Thoracic aorta (tissue), 2 donors: ENCODE measurements at regions not wholly inside any gene's neighbourhood (a gene's known extent, or its start where the extent isn't known, plus 50 kb on each side); places are given as distances from the start of the nearest gene placed in this dataset.

Source experiments
- ATAC-seq: fragments of 150-250 bp; one replicate; pipeline ENCODE4 v1.8.0; 2017; ENCODE audit warnings: low read depth; ENCODE audit not compliant: insufficient number of reproducible peaks, low FRiP score
- DNase-seq: peaks from one replicate; pipeline ENCODE4 v3.0.0-alpha.2; 2020; ENCODE audit warnings: low spot score
- H3K27ac ChIP-seq, 2 donors: fragments of 200-600 bp; sonication (generic); 1 replicate in 1 of 2; 2 replicates in 1 of 2; pipeline ENCODE4 v1.5.1; 2016; ENCODE audit warnings: mild to moderate bottlenecking in 2 of 2, moderate library complexity in 2 of 2
- H3K27me3 ChIP-seq: fragments of 200-600 bp; sonication (generic); replicated peaks from 2 replicates; pipeline ENCODE4 v1.6.0; 2016; ENCODE audit warnings: mild to moderate bottlenecking; ENCODE audit not compliant: insufficient read depth
- H3K36me3 ChIP-seq: fragments of 200-600 bp; sonication (generic); one replicate; pipeline ENCODE4 v1.5.1; 2016
- H3K4me1 ChIP-seq, 2 donors: fragments of 200-600 bp; sonication (generic); 1 replicate in 1 of 2; 2 replicates in 1 of 2; pipeline versions ENCODE4 v1.5.1 to v1.6.0; 2016; ENCODE audit warnings: low read depth in 2 of 2, mild to moderate bottlenecking in 1 of 2; ENCODE audit not compliant: control insufficient read depth in 1 of 2
- H3K4me3 ChIP-seq: fragments of 200-600 bp; sonication (generic); 2 replicates; pipeline ENCODE4 v1.5.1; 2016; ENCODE audit warnings: mild to moderate bottlenecking
- H3K9me3 ChIP-seq: fragments of 200-600 bp; sonication (generic); 2 replicates; pipeline ENCODE4 v1.5.1; 2016
- CTCF ChIP-seq: fragments of 200-600 bp; sonication (generic); IDR thresholded peaks from one replicate; pipeline ENCODE4 v1.5.1; 2019; ENCODE audit warnings: antibody characterized with exemption

GRCh38 chr7:54116956-54117355 lies 425.2 kb upstream of the VSTM2A start:
- Histone ChIP-seq H3K27ac (no peak overlapping the region), H3K27me3 (no peaks in the 10 kb centered on the region), H3K36me3 (no peaks in the 10 kb centered on the region), H3K4me1 (no peaks in the 10 kb centered on the region), H3K4me3 (no peak overlapping the region), H3K9me3 (no peaks in the 10 kb centered on the region)
- DNase-seq (no peak), ATAC-seq (no peak)
- TF ChIP-seq CTCF: no peak

- H3K4me1 ChIP-seq: no peaks in the 10 kb centered on the region
- TF ChIP-seq CTCF: no peak
- ATAC-seq: no peak
- H3K36me3 ChIP-seq: no peaks in the 10 kb centered on the region
- H3K9me3 ChIP-seq: no peaks in the 10 kb centered on the region
- no peaks in the 10 kb centered on the region for H3K27me3 ChIP-seq
- no peak for DNase-seq
- no peak overlapping the region for H3K27ac ChIP-seq
- H3K4me3 ChIP-seq: no peak overlapping the region
Observed at GRCh38 chr7:54129035-54129434, 413.1 kb upstream of the VSTM2A start.

GRCh38 chr7:54141576-54141975 lies 400.6 kb upstream of the VSTM2A start:
- DNase-seq: no peak
- no peak for TF ChIP-seq CTCF
- no peak for ATAC-seq
- Histone ChIP-seq H3K36me3 (no peaks in the 10 kb centered on the region), H3K4me3 (no peak overlapping the region), H3K4me1 (no peaks in the 10 kb centered on the region), H3K27ac (no peak overlapping the region), H3K9me3 (no peaks in the 10 kb centered on the region), H3K27me3 (no peaks in the 10 kb centered on the region)

- Histone ChIP-seq H3K27ac (no peak overlapping the region), H3K4me3 (no peak overlapping the region), H3K4me1 (no peaks in the 10 kb centered on the region), H3K27me3 (no peaks in the 10 kb centered on the region), H3K9me3 (no peaks in the 10 kb centered on the region), H3K36me3 (no peaks in the 10 kb centered on the region)
- no peak for TF ChIP-seq CTCF
- no peak for DNase-seq
- ATAC-seq: no peak
Observed at GRCh38 chr7:54145716-54146115, 396.5 kb upstream of the VSTM2A start.

- Histone ChIP-seq H3K4me1 (no peaks in the 10 kb centered on the region), H3K4me3 (no peak overlapping the region), H3K27me3 (no peaks in the 10 kb centered on the region), H3K36me3 (no peaks in the 10 kb centered on the region), H3K27ac (no peak overlapping the region), H3K9me3 (no peaks in the 10 kb centered on the region)
- ATAC-seq: no peak
- no peak for TF ChIP-seq CTCF
- DNase-seq: no peak
Observed at GRCh38 chr7:54153462-54153861, 388.7 kb upstream of the VSTM2A start.
